Uterus (tissue), 2 donors: ENCODE measurements at regions not wholly inside any gene's neighbourhood (a gene's known extent, or its start where the extent isn't known, plus 50 kb on each side); places are given as distances from the start of the nearest gene placed in this dataset.

Source experiments
- CTCF ChIP-seq, 4 experiments: fragments of 200-600 bp in 2 of 4; fragments of 450-650 bp in 2 of 4; sonication (generic) in 2 of 4; IDR thresholded peaks; one replicate each; pipeline ENCODE4 v1.5.1; 2016 to 2019; ENCODE audit warnings: antibody characterized with exemption in 4 of 4, mild to moderate bottlenecking in 2 of 4, moderate library complexity in 1 of 4
- POLR2A ChIP-seq, 2 donors: fragments of 450-650 bp; IDR thresholded peaks; one replicate each; pipeline ENCODE4 v1.6.1; 2016; ENCODE audit warnings: antibody characterized with exemption in 2 of 2, mild to moderate bottlenecking in 1 of 2, moderate library complexity in 1 of 2

- TF ChIP-seq CTCF (IDR thresholded peaks at IDR 0.05) (no peak), POLR2A (IDR thresholded peaks at IDR 0.05) (no peak)
These were observed 191.3 kb upstream of the PRDM9 start for GRCh38 chr5:23316060-23316591.
